ENCODE measurements at regions not wholly inside any gene's neighbourhood (a gene's known extent, or its start where the extent isn't known, plus 50 kb on each side); places are given as distances from the start of the nearest gene placed in this dataset.

- H3K9me3 ChIP-seq (replicated peaks in 1 of 2; ENCODE audit: control insufficient read depth in 1 of 2, insufficient read depth in 1 of 2, low read length in 2 of 2) = peaks cover 9 to 14% of the 10 kb centered on the region in 2 donors
- H2AFZ ChIP-seq (ENCODE audit: insufficient read depth, low read depth, low read length, poor library complexity, severe bottlenecking) = no peak overlapping the region
- H3K9ac ChIP-seq (ENCODE audit: insufficient read depth, low read length, poor library complexity, severe bottlenecking) = no peak overlapping the region
- DNase-seq = no peak
- no peak for TF ChIP-seq CTCF (IDR thresholded peaks at IDR 0.05)
- H3K4me1 ChIP-seq (ENCODE audit: control insufficient read depth in 1 of 2, insufficient read depth in 2 of 2, low read length in 2 of 2) = no peaks in the 10 kb centered on the region
- 93% methylated on average over 2 of the region's 3 CpGs for WGBS (ENCODE audit: insufficient coverage)
- H3K27ac ChIP-seq (ENCODE audit: low read depth in 1 of 2, low read length in 2 of 2) = no peak overlapping the region
- no peak overlapping the region for H3K4me2 ChIP-seq (replicated peaks; ENCODE audit: extremely low read depth, low read length, poor library complexity, severe bottlenecking)
- H4K20me1 ChIP-seq (ENCODE audit: insufficient read depth, low read length) = no peaks in the 10 kb centered on the region
- no peak overlapping the region for H3K4me3 Mint-ChIP-seq
- H3K36me3 ChIP-seq (replicated peaks in 1 of 2; ENCODE audit: control insufficient read depth in 1 of 2, insufficient read depth in 2 of 2, low read length in 2 of 2) = no peaks in the 10 kb centered on the region
- H3K9me3 Mint-ChIP-seq = peaks cover 4 to 16% (median 9%) of the 10 kb centered on the region in 7 donors
- H3K36me3 Mint-ChIP-seq = no peaks in the 10 kb centered on the region
- no peaks in the 10 kb centered on the region for H3K27me3 ChIP-seq (ENCODE audit: control insufficient read depth in 2 of 2, insufficient read depth in 2 of 2, low read length in 2 of 2)
- H3K27ac Mint-ChIP-seq = no peak overlapping the region
- no peaks in the 10 kb centered on the region for H3K79me2 ChIP-seq (ENCODE audit: insufficient read depth, low read length)
- intact Hi-C loops (cut with micrococcal nuclease) = no loop called here
- H3K27me3 Mint-ChIP-seq (ENCODE audit: low read depth in 3 of 3) = no peaks in the 10 kb centered on the region
- H3K4me1 Mint-ChIP-seq = no peaks in the 10 kb centered on the region
- H3K4me3 ChIP-seq (replicated peaks in 1 of 3; ENCODE audit: low read depth in 2 of 3, low read length in 3 of 3) = no peak overlapping the region
These were observed 699.6 kb downstream of the EPHA7 start for GRCh38 chr6:92719773-92720172.

- WGBS (ENCODE audit: insufficient coverage) = 100% methylated on average over 1 of the region's 4 CpGs
- Histone ChIP-seq H3K27me3 (ENCODE audit: control insufficient read depth in 2 of 2, insufficient read depth in 2 of 2, low read length in 2 of 2) (no peaks in the 10 kb centered on the region), H2AFZ (ENCODE audit: insufficient read depth, low read depth, low read length, poor library complexity, severe bottlenecking) (no peak overlapping the region), H3K27ac (ENCODE audit: low read depth in 1 of 2, low read length in 2 of 2) (no peak overlapping the region), H4K20me1 (ENCODE audit: insufficient read depth, low read length) (no peaks in the 10 kb centered on the region), H3K4me3 (replicated peaks in 1 of 3; ENCODE audit: low read depth in 2 of 3, low read length in 3 of 3) (no peak overlapping the region), H3K4me2 (replicated peaks; ENCODE audit: extremely low read depth, low read length, poor library complexity, severe bottlenecking) (no peak overlapping the region), H3K9ac (ENCODE audit: insufficient read depth, low read length, poor library complexity, severe bottlenecking) (no peak overlapping the region), H3K4me1 (ENCODE audit: control insufficient read depth in 1 of 2, insufficient read depth in 2 of 2, low read length in 2 of 2) (no peaks in the 10 kb centered on the region), H3K36me3 (replicated peaks in 1 of 2; ENCODE audit: control insufficient read depth in 1 of 2, insufficient read depth in 2 of 2, low read length in 2 of 2) (no peaks in the 10 kb centered on the region), H3K9me3 (replicated peaks in 1 of 2; ENCODE audit: control insufficient read depth in 1 of 2, insufficient read depth in 1 of 2, low read length in 2 of 2) (no peaks in the 10 kb centered on the region), H3K79me2 (ENCODE audit: insufficient read depth, low read length) (no peaks in the 10 kb centered on the region)
- DNase-seq = no peak
- Mint-ChIP-seq H3K27ac (no peak overlapping the region), H3K27me3 (ENCODE audit: low read depth in 3 of 3) (no peaks in the 10 kb centered on the region), H3K36me3 (no peaks in the 10 kb centered on the region), H3K4me3 (no peak overlapping the region), H3K9me3 (peaks cover 0 to 8% (median 2%) of the 10 kb centered on the region in 7 donors), H3K4me1 (no peaks in the 10 kb centered on the region)
- intact Hi-C loops (cut with micrococcal nuclease) = no loop called here
- no peak for TF ChIP-seq CTCF (IDR thresholded peaks at IDR 0.05)
These were observed 702.7 kb downstream of the EPHA7 start for GRCh38 chr6:92716638-92717037.
